PC-3 (cell line): ENCODE measurements at regions not wholly inside any gene's neighbourhood (a gene's known extent, or its start where the extent isn't known, plus 50 kb on each side); places are given as distances from the start of the nearest gene placed in this dataset.
"Not testable (repeated sequence)": the region's sequence is repeated elsewhere in the genome, so short reads cannot be mapped to it uniquely, and the experiment has no call there.

Source experiments
- ATAC-seq: fragments of 200-7000 bp; cut with Tn5 transposase; 2 replicates; pipeline ENCODE4 v1.9.1; 2020; ENCODE audit warnings: mild to moderate bottlenecking, moderate library complexity
- BruUV-seq: library from RNA; stranded (reverse); fragments of 400-500 nt; replicated peaks from 2 replicates; lab custom pipeline; 2021; lab: Mats Ljungman, UMichigan
- CTCF ChIA-PET: fragments of 300-600 bp; sonication (Branson Sonifier 250); formaldehyde crosslinking; loops from one replicate; lab custom pipeline; 2022; ENCODE audit warnings: antibody characterized with exemption; lab: Charles Lee
- POLR2A ChIA-PET: fragments of 300-600 bp; sonication (Branson Sonifier 250); formaldehyde crosslinking; loops from one replicate; lab custom pipeline; 2022; ENCODE audit warnings: antibody characterized with exemption; ENCODE audit not compliant: unreplicated experiment; lab: Charles Lee
- DNase-seq: peaks from one replicate; pipeline ENCODE4 v3.0.0-alpha.2; 2015
- H2AFZ ChIP-seq: fragments of 300-600 bp; sonication (generic); 2 replicates; pipeline ENCODE4 v1.6.0; 2016; ENCODE audit warnings: antibody characterized with exemption, low read length
- H3F3A ChIP-seq: fragments of 300-600 bp; sonication (generic); one replicate; pipeline ENCODE4 v1.6.0; 2017; ENCODE audit warnings: antibody characterized with exemption, low read length, control low read depth, mild to moderate bottlenecking; ENCODE audit not compliant: unreplicated experiment
- H3K27ac ChIP-seq: fragments of 300-600 bp; sonication (generic); 2 replicates; pipeline ENCODE4 v1.5.1; 2016; ENCODE audit warnings: mild to moderate bottlenecking, low read length
- H3K27me3 ChIP-seq: fragments of 300-600 bp; sonication (generic); 2 replicates; pipeline ENCODE4 v1.6.1; 2016; ENCODE audit warnings: low read length, mixed read lengths
- H3K36me3 ChIP-seq: fragments of 300-600 bp; sonication (generic); 2 replicates; pipeline ENCODE4 v1.6.1; 2016; ENCODE audit warnings: low read depth, mixed run types, low read length, mixed read lengths
- H3K4me1 ChIP-seq: fragments of 300-600 bp; sonication (generic); 2 replicates; pipeline ENCODE4 v1.5.1; 2016; ENCODE audit warnings: low read length; ENCODE audit not compliant: insufficient read depth
- H3K4me2 ChIP-seq: fragments of 300-600 bp; sonication (generic); 2 replicates; pipeline ENCODE4 v1.6.0; 2016; ENCODE audit warnings: low read length
- H3K4me3 ChIP-seq: fragments of 300-600 bp; sonication (generic); 2 replicates; pipeline ENCODE4 v1.5.1; 2016; ENCODE audit warnings: mild to moderate bottlenecking, low read length, mixed read lengths
- H3K79me2 ChIP-seq: fragments of 300-600 bp; sonication (generic); 2 replicates; pipeline ENCODE4 v1.6.1; 2017; ENCODE audit warnings: low read length, mixed read lengths
- H3K9ac ChIP-seq: fragments of 300-600 bp; sonication (generic); 2 replicates; pipeline ENCODE4 v1.6.0; 2016; ENCODE audit warnings: mild to moderate bottlenecking, low read length
- H3K9me2 ChIP-seq: fragments of 300-600 bp; sonication (generic); replicated peaks from 2 replicates; pipeline ENCODE4 v1.6.1; 2016; ENCODE audit warnings: mixed run types, low read length, mixed read lengths
- H3K9me3 ChIP-seq: fragments of 300-600 bp; sonication (generic); 2 replicates; pipeline ENCODE4 v1.6.1; 2016; ENCODE audit warnings: low read length, mixed read lengths
- H4K20me1 ChIP-seq: fragments of 300-600 bp; sonication (generic); 2 replicates; pipeline ENCODE4 v1.6.1; 2016; ENCODE audit warnings: low read length, mixed read lengths
- CTCF ChIP-seq: fragments of 300-600 bp; sonication (generic); conservative IDR thresholded peaks from 2 replicates; pipeline ENCODE4 v1.5.1; 2017; ENCODE audit warnings: antibody characterized with exemption, low read depth, mild to moderate bottlenecking, low read length
- EZH2 ChIP-seq: fragments of 300-600 bp; sonication (generic); IDR thresholded peaks from one replicate; pipeline ENCODE4 v1.6.1; 2017; ENCODE audit warnings: antibody characterized with exemption, mild to moderate bottlenecking, low read length; ENCODE audit not compliant: unreplicated experiment
- EZH2phosphoT487 ChIP-seq: fragments of 300-600 bp; sonication (generic); IDR thresholded peaks from 2 replicates; pipeline ENCODE4 v1.6.1; 2018; ENCODE audit warnings: mild to moderate bottlenecking, antibody characterized with exemption, low read length, borderline replicate concordance
- intact Hi-C: fragments of 100-400 bp; cut with micrococcal nuclease; formaldehyde crosslinking; loops from 2 replicates; pipeline ENCODE4 v1.9.0; 2023

- DNase-seq (no peak), ATAC-seq (no peak)
- Histone ChIP-seq H3K9ac (no peak overlapping the region), H3K9me3 (no peaks in the 10 kb centered on the region), H3K4me2 (no peak overlapping the region), H3K27me3 (no peaks in the 10 kb centered on the region), H3K4me3 (no peak overlapping the region), H4K20me1 (no peaks in the 10 kb centered on the region), H3K4me1 (no peaks in the 10 kb centered on the region), H3K27ac (no peak overlapping the region), H3F3A (no peaks in the 10 kb centered on the region), H3K79me2 (no peaks in the 10 kb centered on the region), H3K9me2 (no peaks in the 10 kb centered on the region; the same call in 1 of the 2 replicates), H3K36me3 (no peaks in the 10 kb centered on the region), H2AFZ (no peak overlapping the region)
- no TSS peak for BruUV-seq
- no peak for TF ChIP-seq EZH2phosphoT487
- TF ChIP-seq CTCF = no peak
- no peak for TF ChIP-seq EZH2
- ChIA-PET POLR2A (no interaction called here), CTCF (no interaction called here)
- intact Hi-C loops = no loop called here
These were observed 100.5 kb downstream of the CCDC71L start for GRCh38 chr7:106560482-106560881.

GRCh38 chr7:106556244-106556643 lies 104.7 kb downstream of the CCDC71L start:
- CTCF ChIA-PET = not testable (repeated sequence)

GRCh38 chr7:106554623-106555022 lies 106.3 kb downstream of the CCDC71L start:
- H3K79me2 ChIP-seq, H3K4me1 ChIP-seq, H3K27me3 ChIP-seq, H2AFZ ChIP-seq, H3K9me2 ChIP-seq, POLR2A ChIA-PET, H3K9ac ChIP-seq, intact Hi-C loops, CTCF ChIA-PET, H3F3A ChIP-seq, H3K36me3 ChIP-seq, H3K4me2 ChIP-seq, H3K4me3 ChIP-seq, DNase-seq, BruUV-seq, H3K27ac ChIP-seq, H4K20me1 ChIP-seq, ATAC-seq, H3K9me3 ChIP-seq: not testable (repeated sequence)

More at GRCh38 chr7:106556244-106556643, 104.7 kb downstream of the CCDC71L start:
- DNase-seq, ATAC-seq, H3K4me1 ChIP-seq, POLR2A ChIA-PET, H3K27me3 ChIP-seq, H3K79me2 ChIP-seq, H3K4me2 ChIP-seq, H3K9me2 ChIP-seq, H3K9me3 ChIP-seq, H3K4me3 ChIP-seq, H4K20me1 ChIP-seq, H3K9ac ChIP-seq, H3K27ac ChIP-seq, H2AFZ ChIP-seq, intact Hi-C loops, H3F3A ChIP-seq, BruUV-seq, H3K36me3 ChIP-seq: not testable (repeated sequence)

- Histone ChIP-seq H4K20me1 (no peaks in the 10 kb centered on the region), H3K79me2 (no peaks in the 10 kb centered on the region), H2AFZ (no peak overlapping the region), H3K4me3 (no peak overlapping the region), H3K9me2 (no peaks in the 10 kb centered on the region), H3K27ac (no peak overlapping the region), H3K9me3 (no peaks in the 10 kb centered on the region), H3K36me3 (no peaks in the 10 kb centered on the region), H3K4me1 (no peaks in the 10 kb centered on the region), H3K9ac (no peak overlapping the region), H3K27me3 (no peaks in the 10 kb centered on the region), H3K4me2 (no peak overlapping the region), H3F3A (no peaks in the 10 kb centered on the region)
- DNase-seq (no peak), ATAC-seq (no peak)
- ChIA-PET POLR2A (no interaction called here), CTCF (no interaction called here)
- TF ChIP-seq CTCF (no peak), EZH2 (no peak), EZH2phosphoT487 (no peak)
- intact Hi-C loops = no loop called here
- no TSS peak for BruUV-seq
These were observed 107.5 kb downstream of the CCDC71L start for GRCh38 chr7:106553446-106553836.
